HG02938 (cell line): ENCODE measurements at regions not wholly inside any gene's neighbourhood (a gene's known extent, or its start where the extent isn't known, plus 50 kb on each side); places are given as distances from the start of the nearest gene placed in this dataset.
"Not testable (repeated sequence)": the region's sequence is repeated elsewhere in the genome, so short reads cannot be mapped to it uniquely, and the experiment has no call there.

ENCODE experiments used
- ATAC-seq: cut with Tn5 transposase; IDR thresholded peaks from one replicate; pipeline ENCODE4 v1.9.1; 2021; ENCODE audit warnings: mild to moderate bottlenecking, moderate library complexity; ENCODE audit not compliant: unreplicated experiment

DNA sequence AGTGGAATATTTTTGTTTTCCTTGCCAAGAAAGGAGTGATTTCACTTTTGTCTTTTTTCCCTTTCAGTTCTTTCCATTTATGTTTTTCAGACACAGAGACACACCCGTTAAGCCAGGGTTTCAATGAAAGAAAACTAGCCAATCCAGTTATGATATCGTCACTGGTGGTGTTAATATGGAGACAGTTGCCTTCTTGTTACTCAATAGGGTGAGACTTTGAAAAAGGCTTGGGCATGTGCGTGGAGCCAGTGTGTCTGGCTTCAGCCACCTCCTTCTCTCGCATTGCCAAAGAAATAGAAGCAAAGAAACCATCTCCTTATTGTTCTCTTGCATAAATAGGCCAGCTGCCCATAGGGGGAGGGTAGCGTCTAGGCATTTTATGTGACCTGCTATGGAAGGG, 84.1 kb upstream of the DLX6 start:
- ATAC-seq: no peak

DNA sequence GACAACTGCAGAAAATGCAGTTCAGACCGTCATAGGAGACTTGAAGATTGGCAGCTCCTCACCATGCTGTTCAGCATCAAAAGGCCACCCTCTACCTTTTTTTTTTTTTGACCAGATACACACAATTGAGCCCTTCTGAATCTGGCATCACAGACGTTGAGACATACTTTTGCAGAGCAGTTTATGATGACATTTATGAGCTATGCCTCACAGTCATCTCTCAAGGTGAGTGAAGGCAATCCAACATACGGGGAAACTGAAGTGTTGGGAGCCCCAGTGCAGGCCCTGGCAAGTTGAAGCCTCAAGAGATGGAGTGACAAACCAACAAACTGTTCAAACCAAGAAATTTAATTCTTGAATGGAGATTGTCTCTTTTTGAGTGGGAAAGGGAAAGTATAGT, 83.6 kb upstream of the DLX6 start:
- ATAC-seq: no peak

- ATAC-seq: not testable (repeated sequence)
Measured at GRCh38 chr7:96923345-96923744, 82.0 kb upstream of the DLX6 start.

GRCh38 chr7:96927131-96927530, 78.2 kb upstream of the DLX6 start:
- ATAC-seq: no peak

DNA sequence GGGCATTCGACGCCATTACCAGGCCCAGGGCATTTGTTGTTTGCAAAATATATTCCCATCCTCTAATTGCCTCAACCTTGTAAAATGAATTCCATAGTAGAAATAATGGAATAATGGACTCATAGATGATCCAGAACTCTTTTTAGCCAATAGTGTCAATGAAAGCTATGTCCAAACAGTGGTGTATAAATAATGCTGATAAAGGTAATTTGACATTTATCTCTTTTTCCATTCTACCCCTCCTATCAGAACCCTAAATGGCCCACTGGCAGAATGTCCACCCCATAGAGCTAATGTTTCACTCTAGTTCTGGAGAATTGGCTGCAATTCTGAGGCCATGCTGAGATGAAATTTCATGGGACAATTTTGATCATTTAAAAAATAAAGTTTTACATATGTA, 76.4 kb upstream of the DLX6 start:
- no peak for ATAC-seq

DNA sequence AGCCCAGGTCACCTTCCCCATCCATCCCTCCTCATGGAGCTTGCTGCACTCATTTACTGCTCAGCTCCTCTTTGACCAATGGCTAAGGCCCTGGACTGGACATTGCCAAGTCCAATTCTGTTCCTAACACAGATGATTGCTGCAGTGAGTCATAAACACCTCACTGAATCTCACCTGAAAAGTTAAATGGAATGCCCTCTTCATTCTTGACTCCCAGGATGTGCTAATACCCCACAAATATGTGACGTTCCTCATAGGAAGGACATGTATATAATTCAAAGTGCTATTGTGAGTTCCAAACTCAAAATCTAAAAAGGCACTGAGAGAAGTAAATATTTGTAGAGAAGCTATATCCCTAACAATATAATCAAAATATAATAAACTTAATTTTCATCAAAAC, 73.5 kb upstream of the DLX6 start:
- no peak for ATAC-seq

GRCh38 chr7:96933067-96933645, 72.2 kb upstream of the DLX6 start:
- ATAC-seq: no peak

DNA sequence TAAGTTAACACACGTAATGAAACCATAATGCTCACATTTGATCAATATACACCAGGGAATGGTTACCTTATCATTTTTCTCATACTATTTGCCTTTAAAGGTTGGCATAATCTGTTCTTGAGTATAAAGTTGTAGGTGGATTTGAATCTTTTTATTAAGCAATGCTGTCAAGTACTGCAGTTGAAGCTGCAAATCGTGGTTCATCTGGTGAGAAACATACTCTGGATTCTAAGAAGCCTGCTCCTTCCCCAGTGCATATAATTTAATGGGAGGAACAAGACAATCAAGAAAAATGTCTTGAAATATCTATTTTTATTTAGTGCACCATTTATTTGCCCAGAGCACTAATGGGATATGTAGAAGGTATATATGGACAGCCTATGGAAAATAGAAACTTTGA, 68.7 kb upstream of the DLX6 start:
- no peak for ATAC-seq

DNA sequence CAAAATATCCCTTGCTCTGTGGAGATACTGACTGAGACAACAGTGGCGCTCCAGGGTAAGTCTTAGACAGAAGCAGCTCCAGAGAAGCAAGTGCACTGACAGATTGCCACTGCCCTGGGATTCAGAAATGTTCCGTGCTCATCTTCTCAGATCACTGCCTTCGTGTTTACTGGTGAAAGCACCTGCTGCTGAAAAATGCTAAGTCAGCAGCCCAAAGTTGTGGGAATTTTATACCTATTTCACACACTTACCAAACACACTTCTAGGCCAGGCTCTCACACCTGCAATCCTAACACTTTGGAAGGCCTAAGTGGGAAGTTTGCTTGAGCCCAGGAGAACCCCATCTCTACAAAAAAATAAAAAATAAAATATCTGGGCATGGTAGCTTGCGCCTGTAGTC, 63.2 kb upstream of the DLX6 start:
- ATAC-seq: no peak

- no peak for ATAC-seq
Measured at GRCh38 chr7:96949766-96950165, 55.6 kb upstream of the DLX6 start.

DNA sequence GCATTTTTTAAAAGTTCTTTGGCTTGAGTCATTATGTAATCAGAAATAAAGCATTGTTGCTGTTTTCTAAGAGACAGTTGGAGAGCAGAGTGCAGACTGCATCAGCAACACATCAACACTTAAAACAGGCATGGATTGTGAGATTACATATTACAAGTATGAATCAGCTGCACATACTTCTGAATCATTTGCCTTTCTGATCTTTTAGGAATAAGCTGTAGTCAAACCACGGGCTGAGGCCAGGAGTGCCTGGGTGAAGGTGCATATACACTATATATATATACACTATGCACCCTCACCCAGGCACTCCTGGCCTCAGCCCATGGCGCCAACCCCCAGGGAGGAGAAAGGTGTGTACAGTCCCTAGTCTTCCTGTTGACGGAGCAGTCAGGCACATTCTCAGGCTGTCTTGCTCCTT, 52.4 kb upstream of the DLX6 start:
- no peak for ATAC-seq

DNA sequence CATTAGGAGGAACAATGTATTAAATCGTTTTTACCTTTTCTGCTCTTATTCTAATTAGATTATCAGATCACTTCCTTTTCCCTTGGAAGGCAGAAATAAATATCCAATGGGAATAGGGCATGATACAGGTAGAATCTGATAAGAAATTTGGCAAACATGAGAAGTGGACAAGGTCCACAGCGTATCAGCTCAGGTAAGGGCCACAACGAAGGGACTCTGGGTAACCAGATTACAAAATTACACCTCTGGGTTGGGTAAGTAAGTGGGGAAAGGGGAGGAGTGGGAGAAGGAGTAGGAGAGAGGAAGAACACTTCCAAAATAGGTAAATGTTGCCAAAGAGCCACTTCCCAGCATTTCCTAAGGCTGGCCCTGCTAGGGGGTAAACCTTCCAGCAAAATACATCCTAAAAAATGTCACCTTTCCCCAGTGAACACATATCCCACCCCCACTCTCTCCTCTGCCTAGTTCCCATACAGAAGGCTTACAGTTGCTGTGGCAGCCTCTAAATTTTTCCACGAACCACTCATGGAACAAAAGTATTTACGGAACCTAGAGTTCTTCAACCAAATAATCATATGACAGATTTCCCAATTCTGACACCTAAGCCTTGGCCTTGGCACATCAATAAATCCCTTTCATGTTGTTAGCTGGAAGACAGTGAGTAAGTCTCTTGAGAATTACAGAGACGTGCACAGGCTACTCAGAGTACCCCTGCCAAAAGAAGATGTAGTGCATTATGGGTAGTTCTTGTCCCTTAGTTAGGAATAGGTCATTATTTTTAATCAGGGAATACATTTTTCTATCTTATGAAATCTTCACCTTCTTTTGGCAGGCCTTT, 51.5 kb upstream of the DLX6 start:
- ATAC-seq: no peak
